A549 (cell line): ENCODE measurements at regions not wholly inside any gene's neighbourhood (a gene's known extent, or its start where the extent isn't known, plus 50 kb on each side); places are given as distances from the start of the nearest gene placed in this dataset.

Experiments
- ATAC-seq, 2 experiments: fragments of 200-7000 bp in 1 of 2; fragments of >200 bp in 1 of 2; cut with Nextera tagmentation in 1 of 2; cut with Tn5 transposase in 1 of 2; 3 replicates each; pipeline versions ENCODE4 v1.8.0 to v1.9.1; 2018 to 2020; ENCODE audit warnings: mild to moderate bottlenecking in 1 of 2, moderate library complexity in 1 of 2
- CTCF ChIA-PET: fragments of 300-600 bp; sonication (Branson Sonifier 250); formaldehyde crosslinking; extraction: SDS; loops from one replicate; lab custom pipeline; 2021; ENCODE audit warnings: antibody characterized with exemption, inconsistent platforms; lab: Yijun Ruan, JAX
- POLR2A ChIA-PET: fragments of 350-600 bp; formaldehyde crosslinking; extraction: SDS; loops from one replicate; lab custom pipeline; 2021; ENCODE audit warnings: antibody characterized with exemption, inconsistent platforms; lab: Yijun Ruan, JAX
- DNase-seq, 2 experiments: peaks; one replicate each; pipeline versions ENCODE4 v3.0.0 to v3.0.0-alpha.2; 2011 to 2016; ENCODE audit warnings: low read depth in 1 of 2, low spot score in 1 of 2
- FAIRE-seq: peaks from 2 replicates; lab custom pipeline; 2011; peaks lifted over from hg19 to GRCh38; lab: Jason Lieb, UNC
- H3K27ac ChIP-seq, 2 experiments: fragments of >200 bp; sonication (Bioruptor Twin); formaldehyde crosslinking; 3 replicates each; pipeline ENCODE4 v1.5.1; 2016 to 2017
- H3K4me1 ChIP-seq: fragments of >200 bp; sonication (Bioruptor Twin); formaldehyde crosslinking; 3 replicates; pipeline ENCODE4 v1.6.1; 2016
- H3K4me2 ChIP-seq: fragments of >200 bp; sonication (Bioruptor Twin); formaldehyde crosslinking; 3 replicates; pipeline ENCODE4 v1.6.1; 2016
- H3K4me3 ChIP-seq: fragments of >200 bp; sonication (Bioruptor Twin); formaldehyde crosslinking; 3 replicates; pipeline ENCODE4 v1.5.1; 2016
- H3K9me3 ChIP-seq: fragments of >200 bp; sonication (Bioruptor Twin); formaldehyde crosslinking; 3 replicates; pipeline ENCODE4 v1.6.1; 2016
- ATOH8 ChIP-seq: fragments of 250-450 bp; sonication (Bioruptor Pico); IDR thresholded peaks from 2 replicates; pipeline ENCODE4 v1.5.0; 2020; ENCODE audit warnings: low read depth, mild to moderate bottlenecking, moderate library complexity
- BCL3 ChIP-seq: fragments of >200 bp; sonication (Bioruptor Twin); formaldehyde crosslinking; IDR thresholded peaks from 3 replicates; pipeline ENCODE4 v1.6.1; 2016
- CBX8 ChIP-seq: fragments of 200-600 bp; sonication (generic); IDR thresholded peaks from 2 replicates; pipeline ENCODE4 v1.6.1; 2016
- CEBPB ChIP-seq, 2 experiments: fragments of >200 bp in 1 of 2; sonication (Bioruptor Twin) in 1 of 2; formaldehyde crosslinking in 1 of 2; IDR thresholded peaks; 2 replicates each; pipeline ENCODE4 v1.6.1; 2012 to 2016
- CHD2 ChIP-seq: fragments of 150-350 bp; IDR thresholded peaks from 2 replicates; pipeline ENCODE4 v1.6.1; 2014; ENCODE audit warnings: low read length; ENCODE audit not compliant: partially characterized antibody
- CHD4 ChIP-seq: fragments of 200-600 bp; sonication (generic); IDR thresholded peaks from 2 replicates; pipeline ENCODE4 v1.6.1; 2016; ENCODE audit warnings: antibody characterized with exemption, mild to moderate bottlenecking, borderline replicate concordance
- E2F6 ChIP-seq: IDR thresholded peaks from 2 replicates; pipeline ENCODE4 v1.6.1; 2012; ENCODE audit warnings: low read depth, borderline replicate concordance
- EHF ChIP-seq: fragments of 250-450 bp; sonication (Bioruptor Pico); IDR thresholded peaks from 2 replicates; pipeline ENCODE4 v1.5.0; 2020; ENCODE audit warnings: mild to moderate bottlenecking
- EHMT2 ChIP-seq: fragments of 200-600 bp; sonication (generic); IDR thresholded peaks from 2 replicates; pipeline ENCODE4 v1.6.1; 2016; ENCODE audit warnings: antibody characterized with exemption, low read depth, mild to moderate bottlenecking, moderate library complexity
- ESRRA ChIP-seq: fragments of 150-350 bp; IDR thresholded peaks from 2 replicates; pipeline ENCODE4 v1.6.1; 2014; ENCODE audit warnings: mild to moderate bottlenecking, low read length, borderline replicate concordance
- GATA3 ChIP-seq: IDR thresholded peaks from 2 replicates; pipeline ENCODE4 v1.6.1; 2012; ENCODE audit warnings: borderline replicate concordance
- HDAC2 ChIP-seq: fragments of 200-600 bp; sonication (generic); IDR thresholded peaks from 2 replicates; pipeline ENCODE4 v1.6.1; 2016
- HOXA7 ChIP-seq: fragments of 250-450 bp; sonication (Bioruptor Pico); IDR thresholded peaks from 2 replicates; pipeline ENCODE4 v1.5.0; 2020; ENCODE audit warnings: mild to moderate bottlenecking, moderate library complexity
- HOXB5 ChIP-seq: fragments of 250-450 bp; sonication (Bioruptor Pico); IDR thresholded peaks from 2 replicates; pipeline ENCODE4 v1.5.0; 2020; ENCODE audit warnings: mild to moderate bottlenecking, moderate library complexity
- KDM1A ChIP-seq: fragments of 200-600 bp; sonication (generic); IDR thresholded peaks from 2 replicates; pipeline ENCODE4 v1.6.1; 2016; ENCODE audit warnings: low read depth, mild to moderate bottlenecking
- MAFK ChIP-seq: fragments of 450-650 bp; IDR thresholded peaks from 2 replicates; pipeline ENCODE4 v1.6.1; 2014; ENCODE audit not compliant: partially characterized antibody
- PBX3 ChIP-seq: IDR thresholded peaks from 2 replicates; pipeline ENCODE4 v1.6.1; 2012
- POLR2A ChIP-seq: IDR thresholded peaks from 2 replicates; pipeline ENCODE4 v1.6.1; 2012; ENCODE audit warnings: mild to moderate bottlenecking, low read length
- TFCP2L1 ChIP-seq: fragments of 250-450 bp; sonication (Bioruptor Pico); IDR thresholded peaks from 2 replicates; pipeline ENCODE4 v1.5.0; 2021; ENCODE audit warnings: mild to moderate bottlenecking
- TP53 ChIP-seq: fragments of 250-450 bp; sonication (Bioruptor Pico); IDR thresholded peaks from 2 replicates; pipeline ENCODE4 v1.5.0; 2021; ENCODE audit warnings: mild to moderate bottlenecking, moderate library complexity
- USF2 ChIP-seq: fragments of 450-650 bp; IDR thresholded peaks from 2 replicates; pipeline ENCODE4 v1.6.1; 2014; ENCODE audit warnings: antibody characterized with exemption
- ZNF302 ChIP-seq: fragments of 250-450 bp; sonication (Bioruptor Pico); IDR thresholded peaks from 2 replicates; pipeline ENCODE4 v1.9.0; 2021; ENCODE audit warnings: inconsistent platforms, mild to moderate bottlenecking, moderate library complexity
- ZSCAN20 ChIP-seq: fragments of 250-450 bp; sonication (Bioruptor Pico); IDR thresholded peaks from 2 replicates; pipeline ENCODE4 v1.8.0; 2022; ENCODE audit warnings: mild to moderate bottlenecking, moderate library complexity
- WGBS: methylation state at CpG from one replicate; pipeline ENCODE4 v1.1.6; 2017; ENCODE audit errors: missing lambda C conversion rate; 5-methylcytosine and 5-hydroxymethylcytosine counted together
- TF ChIP-seq, protein P1 (sequence below): fragments of >200 bp; sonication (Bioruptor Twin); formaldehyde crosslinking; IDR thresholded peaks from 3 replicates; pipeline ENCODE4 v1.5.1; 2016

DNA sequence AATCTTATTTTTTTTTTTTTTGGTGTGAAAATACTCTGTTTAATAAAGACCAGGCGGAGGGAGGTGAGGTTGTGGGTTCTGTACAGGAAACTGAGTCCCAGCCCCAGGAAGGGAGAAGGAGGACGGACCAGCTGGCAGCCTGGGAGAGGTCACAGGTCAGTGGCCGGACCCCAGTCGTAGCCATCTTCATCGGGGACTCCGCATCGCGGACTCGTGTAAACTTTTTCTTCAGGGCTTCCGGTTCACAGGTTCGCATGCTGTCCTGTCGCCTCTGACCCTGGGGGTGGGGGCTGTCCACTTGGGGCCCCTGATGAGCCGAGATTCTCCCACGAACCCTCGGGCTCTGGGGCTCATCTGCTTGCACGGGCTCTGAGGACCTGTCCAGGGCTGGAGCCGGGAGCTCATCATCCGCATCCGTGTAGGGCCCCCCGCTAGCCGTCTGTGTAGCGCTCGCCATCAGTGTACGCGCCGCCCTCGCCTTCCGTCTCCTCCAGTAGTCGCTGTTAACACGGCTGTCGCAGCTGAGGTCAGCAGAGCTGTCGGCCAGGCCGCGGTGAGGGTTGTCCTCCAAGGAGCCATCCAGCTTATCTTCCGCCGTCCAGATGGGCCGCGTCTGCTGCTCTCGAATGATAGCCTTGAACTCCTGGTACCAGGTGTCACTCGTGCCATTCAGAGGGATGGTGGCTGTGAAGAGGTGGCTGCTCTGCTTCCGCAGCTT, 975.7 kb upstream of the PRMT6 start:
- ChIA-PET CTCF (no interaction called here), POLR2A (no interaction called here)
- FAIRE-seq, result no peak
- Histone ChIP-seq H3K27ac (no peak overlapping the region), H3K9me3 (no peaks in the 10 kb centered on the region), H3K4me1 (no peaks in the 10 kb centered on the region), H3K4me2 (no peak overlapping the region), H3K4me3 (no peak overlapping the region)
- no peak for ATAC-seq
- no peak for DNase-seq
- TF ChIP-seq EHMT2 (no peak), MAFK (no peak), CBX8 (no peak), BCL3 (no peak), HOXB5 (CRISPR knock-in tag) (no peak), TFCP2L1 (CRISPR knock-in tag) (no peak), USF2 (no peak), E2F6 (no peak), EHF (CRISPR knock-in tag) (no peak), CHD2 (no peak), PBX3 (no peak), TP53 (CRISPR knock-in tag) (no peak), KDM1A (no peak), ZSCAN20 (CRISPR knock-in tag) (no peak), GATA3 (no peak)
- WGBS, result 48% methylated on average over 28 of the region's 41 CpGs

GRCh38 chr1:106111044-106111443, 945.4 kb upstream of the PRMT6 start:
- CTCF ChIA-PET, result no interaction called here
- no peak for FAIRE-seq
- no peak for TF ChIP-seq POLR2A
- TF ChIP-seq ATOH8 (CRISPR knock-in tag), result no peak
- DNase-seq, result no peak
- H3K4me3 ChIP-seq, result no peak overlapping the region
- H3K27ac ChIP-seq, result no peak overlapping the region
- POLR2A ChIA-PET, result no interaction called here
- H3K4me2 ChIP-seq, result no peak overlapping the region
- 1% methylated on average over 2 of the region's 2 CpGs for WGBS
- no peaks in the 10 kb centered on the region; the same call in 2 of the 3 replicates for H3K9me3 ChIP-seq
- no peak for ATAC-seq
- H3K4me1 ChIP-seq, result no peaks in the 10 kb centered on the region

DNA sequence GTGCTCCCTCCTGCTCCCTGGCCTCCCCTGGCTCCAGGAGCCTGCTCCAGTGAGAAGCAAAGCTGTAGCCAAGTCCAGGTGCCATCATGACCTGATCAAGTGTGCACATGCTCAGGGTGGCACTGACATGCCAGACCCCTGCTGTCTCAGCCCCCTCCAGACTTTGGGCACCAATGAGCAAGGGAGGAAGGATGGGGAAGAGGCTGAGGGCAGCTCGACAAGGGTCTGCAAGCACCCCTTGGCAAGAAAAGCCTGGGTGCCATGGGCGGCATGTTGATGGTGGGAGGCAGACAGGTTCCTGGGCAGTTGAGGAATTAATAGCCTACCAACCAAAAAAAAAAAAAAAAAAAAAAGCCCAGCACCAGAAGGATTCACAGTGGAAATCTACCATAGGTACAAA, 942.6 kb upstream of the PRMT6 start:
- Histone ChIP-seq H3K4me2 (no peak overlapping the region), H3K9me3 (no peaks in the 10 kb centered on the region; the same call in 2 of the 3 replicates), H3K4me3 (no peak overlapping the region), H3K4me1 (no peaks in the 10 kb centered on the region), H3K27ac (no peak overlapping the region)
- DNase-seq (no peak), ATAC-seq (no peak), FAIRE-seq (no peak)
- WGBS, result 60% methylated on average over 1 of the region's 2 CpGs
- ChIA-PET POLR2A (no interaction called here), CTCF (no interaction called here)
- TF ChIP-seq CEBPB (IDR thresholded peaks at IDR 0.05), result no peak
- TF ChIP-seq HOXA7 (CRISPR knock-in tag), result no peak
- no peak for TF ChIP-seq TP53 (CRISPR knock-in tag)
- TF ChIP-seq ZNF302 (CRISPR knock-in tag), result no peak
- no peak for TF ChIP-seq HOXB5 (CRISPR knock-in tag)
- TF ChIP-seq, protein P1, sequence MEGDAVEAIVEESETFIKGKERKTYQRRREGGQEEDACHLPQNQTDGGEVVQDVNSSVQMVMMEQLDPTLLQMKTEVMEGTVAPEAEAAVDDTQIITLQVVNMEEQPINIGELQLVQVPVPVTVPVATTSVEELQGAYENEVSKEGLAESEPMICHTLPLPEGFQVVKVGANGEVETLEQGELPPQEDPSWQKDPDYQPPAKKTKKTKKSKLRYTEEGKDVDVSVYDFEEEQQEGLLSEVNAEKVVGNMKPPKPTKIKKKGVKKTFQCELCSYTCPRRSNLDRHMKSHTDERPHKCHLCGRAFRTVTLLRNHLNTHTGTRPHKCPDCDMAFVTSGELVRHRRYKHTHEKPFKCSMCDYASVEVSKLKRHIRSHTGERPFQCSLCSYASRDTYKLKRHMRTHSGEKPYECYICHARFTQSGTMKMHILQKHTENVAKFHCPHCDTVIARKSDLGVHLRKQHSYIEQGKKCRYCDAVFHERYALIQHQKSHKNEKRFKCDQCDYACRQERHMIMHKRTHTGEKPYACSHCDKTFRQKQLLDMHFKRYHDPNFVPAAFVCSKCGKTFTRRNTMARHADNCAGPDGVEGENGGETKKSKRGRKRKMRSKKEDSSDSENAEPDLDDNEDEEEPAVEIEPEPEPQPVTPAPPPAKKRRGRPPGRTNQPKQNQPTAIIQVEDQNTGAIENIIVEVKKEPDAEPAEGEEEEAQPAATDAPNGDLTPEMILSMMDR, result no peak
- TF ChIP-seq CHD4, result no peak
- TF ChIP-seq HDAC2, result no peak
- TF ChIP-seq ESRRA, result no peak
- TF ChIP-seq E2F6, result no peak
- TF ChIP-seq ZSCAN20 (CRISPR knock-in tag), result no peak
- no peak for TF ChIP-seq BCL3
- no peak for TF ChIP-seq TFCP2L1 (CRISPR knock-in tag)
